GM12891 (cell line): ENCODE measurements at regions not wholly inside any gene's neighbourhood (a gene's known extent, or its start where the extent isn't known, plus 50 kb on each side); places are given as distances from the start of the nearest gene placed in this dataset.

Experiments
- PAX5 ChIP-seq: IDR thresholded peaks from 2 replicates; pipeline ENCODE4 v1.6.1; 2011; ENCODE audit warnings: low read length, moderate library complexity, mild to moderate bottlenecking; ENCODE audit not compliant: insufficient read depth, severe bottlenecking
- POLR2A ChIP-seq: IDR thresholded peaks from 2 replicates; pipeline ENCODE4 v1.6.1; 2011; ENCODE audit warnings: low read depth, low read length, control low read depth
- POLR2AphosphoS5 ChIP-seq: IDR thresholded peaks from 2 replicates; pipeline ENCODE4 v1.6.1; 2011; ENCODE audit warnings: low read depth, low read length, control low read depth

- TF ChIP-seq POLR2A = no peak
- TF ChIP-seq POLR2AphosphoS5 = no peak
- TF ChIP-seq PAX5 = no peak
Measured at GRCh38 chr5:171569065-171569712, 149.7 kb downstream of the FGF18 start.
